GM21786 (cell line): ENCODE measurements at regions not wholly inside any gene's neighbourhood (a gene's known extent, or its start where the extent isn't known, plus 50 kb on each side); places are given as distances from the start of the nearest gene placed in this dataset.

Experiments
- ATAC-seq: cut with Tn5 transposase; IDR thresholded peaks from one replicate; pipeline ENCODE4 v1.9.1; 2021; ENCODE audit not compliant: unreplicated experiment

DNA sequence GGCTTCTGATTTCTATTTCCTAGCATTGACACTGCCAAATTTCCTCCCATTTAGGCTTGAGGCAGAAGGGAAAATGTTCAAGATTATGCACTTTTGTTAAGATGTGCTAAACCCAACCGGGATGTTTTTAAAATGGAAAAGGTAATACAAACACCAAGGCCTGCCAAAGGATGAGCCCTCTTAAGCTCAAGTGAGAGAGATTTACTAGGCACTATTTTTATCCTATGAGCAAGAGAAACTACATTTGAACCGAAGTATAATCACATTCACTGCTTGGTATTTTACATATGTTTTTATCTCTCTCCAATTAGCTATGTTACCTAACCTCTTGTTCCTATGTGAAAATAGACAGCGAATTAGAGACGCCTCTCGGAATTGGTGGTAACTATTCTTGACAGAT is 295.8 kb downstream of the GABRB3 start:
- no peak for ATAC-seq

DNA sequence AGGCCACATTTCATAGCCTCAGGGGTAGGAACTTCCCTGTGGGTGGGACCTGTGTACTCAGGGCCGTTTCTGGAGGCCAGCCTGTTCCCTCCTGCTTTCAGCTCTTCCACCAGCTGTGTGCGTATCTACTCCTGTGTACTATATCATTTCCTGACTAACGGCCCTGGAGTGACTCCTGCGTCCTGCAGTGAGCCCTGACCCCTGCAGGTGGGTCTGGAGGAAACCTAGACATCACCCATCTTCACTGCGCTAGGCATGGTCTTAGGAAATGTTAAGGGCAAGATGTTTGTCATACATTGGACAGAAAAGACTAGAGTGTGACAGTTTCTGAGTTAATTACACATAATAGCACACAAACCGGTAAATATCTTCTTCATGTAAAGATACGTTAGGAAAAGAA is 297.3 kb downstream of the GABRB3 start:
- ATAC-seq, result no peak

DNA sequence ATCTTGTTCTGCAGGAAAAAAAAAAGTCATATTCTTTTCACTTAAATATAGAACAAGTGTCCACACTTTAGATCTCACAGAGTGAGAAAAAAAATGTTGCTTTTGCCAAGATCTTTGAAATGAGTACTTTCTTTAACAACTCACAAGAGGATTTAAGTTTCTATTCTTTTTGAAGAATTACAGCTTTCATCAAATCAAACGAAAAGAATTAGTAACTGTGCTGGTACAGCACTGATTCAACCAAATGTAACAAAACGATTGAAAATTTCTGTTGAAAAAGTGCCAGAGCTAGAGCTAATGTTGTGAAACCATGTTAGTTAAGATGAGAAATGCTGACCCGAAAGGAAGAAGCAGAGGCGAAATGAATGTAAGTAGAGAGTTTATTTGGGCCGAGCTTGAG is 300.2 kb downstream of the GABRB3 start:
- no peak for ATAC-seq

DNA sequence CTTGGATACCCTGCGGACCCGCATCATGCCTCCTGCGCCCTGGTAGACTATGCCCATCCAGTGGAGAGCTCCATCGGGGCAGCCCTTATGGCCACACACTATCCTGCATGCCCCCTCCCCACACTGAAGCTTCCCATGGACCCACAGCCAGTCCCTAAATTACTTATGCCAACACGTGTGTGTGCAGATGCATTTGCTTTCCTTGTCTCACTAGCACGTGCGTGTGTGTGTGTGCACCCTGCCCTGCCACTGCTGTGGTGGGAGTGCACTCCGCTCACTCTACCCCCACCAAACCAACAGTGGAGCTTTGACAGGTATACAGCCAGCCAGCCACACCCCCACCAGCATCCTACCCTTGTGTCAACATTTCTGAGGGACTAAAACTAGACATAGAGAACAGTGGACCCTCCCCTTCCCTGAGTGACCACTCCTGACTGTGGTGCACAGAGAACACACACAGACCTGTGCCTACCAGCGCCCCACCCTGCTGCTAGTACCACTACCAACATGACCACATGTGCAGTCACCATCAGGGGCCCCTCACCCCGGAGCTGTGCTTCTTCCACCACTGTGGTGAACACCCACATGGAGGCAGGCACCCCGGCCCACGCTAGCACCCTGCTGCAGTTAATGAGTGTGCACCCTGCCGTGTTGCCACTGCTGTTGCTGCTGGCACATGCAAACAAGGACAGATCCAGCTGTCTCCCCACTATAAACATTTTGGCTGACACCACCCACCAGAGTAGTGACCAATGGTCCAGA is 310.8 kb downstream of the GABRB3 start:
- no peak for ATAC-seq

DNA sequence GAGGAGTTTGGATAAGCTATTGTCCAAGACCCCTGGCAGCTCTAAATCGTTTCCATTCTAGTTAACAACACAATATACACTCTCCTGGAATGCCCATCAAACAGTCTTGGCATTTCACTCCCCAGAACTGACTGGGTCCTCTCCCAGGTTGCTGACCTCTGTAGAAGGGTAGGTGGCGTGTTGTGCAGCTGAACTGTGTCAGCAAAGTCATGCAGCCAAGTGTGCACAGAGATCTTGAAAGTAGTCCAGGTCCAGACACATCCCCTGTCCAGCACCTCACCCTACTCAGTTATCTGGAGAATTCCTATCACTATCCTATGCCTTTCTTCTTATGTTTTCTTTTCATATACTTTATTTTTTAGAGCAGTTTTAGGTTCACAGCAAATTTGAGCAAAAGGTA is 312.7 kb downstream of the GABRB3 start:
- no peak for ATAC-seq

DNA sequence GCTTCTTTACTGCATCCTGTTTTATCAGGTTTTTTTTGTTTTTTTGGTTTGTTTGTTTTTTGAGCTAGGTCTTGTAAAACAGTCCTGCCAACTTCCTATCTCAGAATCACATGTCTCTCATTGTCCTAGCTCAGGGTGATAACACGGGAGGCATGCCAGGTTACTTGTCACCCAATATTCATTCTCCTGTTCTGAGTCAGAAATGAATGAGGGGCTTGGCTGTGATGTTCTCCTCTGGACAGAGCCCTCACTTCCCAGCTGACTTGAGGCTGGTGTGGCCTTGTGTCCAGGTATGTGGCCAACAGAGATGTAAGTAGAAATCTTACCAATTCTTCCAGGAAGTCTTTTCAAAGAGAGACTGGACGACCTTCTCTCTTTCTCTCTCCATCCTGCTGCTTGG is 317.0 kb downstream of the GABRB3 start:
- no peak for ATAC-seq

DNA sequence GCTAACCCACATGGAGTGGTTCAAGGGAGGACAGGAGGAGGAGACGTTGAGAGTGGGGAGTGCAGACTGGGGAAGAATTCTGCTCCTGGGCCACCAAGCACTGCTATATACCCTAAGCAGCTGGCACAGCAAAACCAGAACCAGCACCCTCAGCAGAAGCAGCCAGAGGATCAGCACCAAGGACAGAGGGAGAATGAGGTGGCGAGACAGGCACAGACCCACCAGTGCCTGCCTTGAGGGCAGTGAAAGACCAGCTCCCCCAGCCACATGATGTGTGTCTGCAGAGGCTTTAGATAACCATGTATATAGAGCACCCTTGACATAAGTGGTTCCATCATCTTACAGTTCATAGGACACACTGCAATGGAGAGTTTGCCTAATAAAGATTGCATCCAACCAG is 319.0 kb downstream of the GABRB3 start:
- no peak for ATAC-seq

DNA sequence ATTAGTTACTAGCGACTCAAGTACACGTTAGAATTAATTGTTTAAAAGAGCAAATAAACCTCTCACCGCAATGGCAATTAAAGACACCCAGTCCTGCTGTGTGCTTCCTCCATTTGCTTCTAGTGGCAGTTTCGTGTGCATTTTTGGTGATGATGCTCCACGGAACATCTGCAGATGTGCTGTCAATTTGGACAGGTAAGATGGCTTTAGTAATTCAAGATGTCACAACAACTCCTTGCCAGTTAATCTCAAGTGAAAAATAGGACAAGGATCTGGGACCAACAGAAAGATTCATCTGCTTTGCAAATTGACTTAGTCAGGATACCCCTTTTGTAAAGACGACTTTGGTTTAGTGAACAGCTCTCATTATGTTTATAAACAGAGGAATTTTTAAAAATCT is 320.9 kb downstream of the GABRB3 start:
- ATAC-seq, result no peak

DNA sequence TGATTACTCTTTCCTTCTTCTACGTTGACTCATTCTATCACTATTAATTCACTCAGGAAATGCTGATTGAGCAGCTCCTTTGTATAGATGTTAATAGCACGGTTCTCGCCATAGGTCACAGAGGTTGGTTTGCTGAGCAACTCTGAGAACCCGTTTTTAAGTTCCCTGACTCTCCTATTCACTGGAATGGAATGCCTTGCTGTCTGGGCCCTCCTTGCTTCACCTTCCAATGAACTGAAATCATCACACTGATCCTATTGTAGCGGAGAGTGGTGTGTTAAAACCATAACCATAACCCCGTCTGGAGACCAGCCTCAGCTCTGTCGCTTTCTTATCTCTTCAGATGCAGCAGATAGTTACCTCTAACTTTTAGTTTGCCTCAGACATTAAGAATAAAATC is 323.6 kb downstream of the GABRB3 start:
- ATAC-seq, result no peak

DNA sequence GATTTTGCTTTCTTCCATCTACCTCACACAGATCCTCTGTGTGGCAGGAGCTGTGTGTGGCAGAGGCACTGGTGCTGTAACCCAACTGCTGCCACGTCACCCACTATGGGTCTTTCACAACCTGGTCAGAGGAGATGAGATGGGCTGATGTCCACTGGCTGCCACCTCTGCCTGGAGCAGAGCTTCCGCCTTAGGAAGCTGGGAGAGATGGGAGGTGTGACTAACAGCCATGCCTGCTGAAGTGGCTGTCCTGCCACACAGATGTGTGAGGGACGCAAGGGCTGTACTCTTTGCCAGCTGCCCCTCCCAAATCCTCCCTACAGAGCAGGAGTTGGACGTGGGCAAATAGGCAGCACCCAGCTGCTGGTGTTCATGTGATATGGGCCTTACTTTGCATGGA is 329.5 kb downstream of the GABRB3 start:
- no peak for ATAC-seq

DNA sequence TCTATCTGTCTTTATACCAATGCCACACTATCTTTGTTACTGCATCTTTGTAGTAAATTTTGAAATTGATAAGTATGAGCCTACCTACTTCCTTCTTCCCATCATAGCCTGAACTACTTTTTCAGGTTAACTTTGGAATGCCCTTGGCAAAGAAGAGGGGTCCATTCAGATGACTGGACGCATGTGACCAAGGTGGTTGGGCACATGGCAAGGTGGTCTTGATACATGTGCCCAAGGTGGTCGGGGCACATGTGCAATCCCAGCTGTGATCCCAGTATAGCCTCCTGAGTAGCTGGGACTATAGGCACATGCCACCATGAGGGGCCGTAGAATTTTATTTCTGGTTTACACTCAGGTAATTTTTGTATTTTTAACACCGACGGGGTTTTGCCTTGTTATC is 330.2 kb downstream of the GABRB3 start:
- ATAC-seq, result no peak

DNA sequence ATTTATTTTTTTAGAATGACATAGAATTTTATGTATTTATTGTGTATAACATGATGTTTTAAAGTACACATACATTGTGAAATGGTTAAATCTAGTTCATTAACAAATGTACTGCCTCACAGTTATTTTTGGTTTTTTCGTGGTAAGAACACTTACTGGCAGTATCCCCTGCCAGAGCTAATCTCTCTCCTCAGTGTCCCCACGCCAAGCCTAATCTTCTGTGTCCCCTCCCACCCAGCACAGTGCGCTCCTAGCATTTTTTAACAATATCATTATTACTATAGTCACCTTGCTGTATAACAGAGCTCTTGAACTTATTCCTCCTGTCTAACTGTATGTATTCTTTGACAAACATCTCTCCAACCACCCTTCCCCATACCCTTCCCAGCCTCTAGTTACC is 333.2 kb downstream of the GABRB3 start:
- ATAC-seq, result no peak

DNA sequence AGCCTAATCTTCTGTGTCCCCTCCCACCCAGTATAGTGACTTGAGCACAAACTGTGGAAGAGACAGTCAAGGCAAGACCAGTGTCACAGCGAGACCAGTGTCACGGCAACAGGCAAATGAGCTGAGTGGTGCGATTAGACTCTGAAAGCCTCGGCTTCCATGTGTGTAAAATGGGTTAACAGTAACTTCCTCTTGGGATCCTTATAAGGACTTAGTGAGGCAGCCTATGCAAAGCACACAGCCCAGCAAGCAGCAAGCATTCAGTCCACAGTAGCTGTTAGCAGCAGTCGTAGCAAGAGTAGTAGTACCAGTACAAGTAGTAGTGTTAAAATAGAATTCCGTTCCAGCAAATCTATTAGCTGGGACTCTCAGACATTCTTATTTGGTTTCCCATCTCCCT is 334.1 kb downstream of the GABRB3 start:
- no peak for ATAC-seq

DNA sequence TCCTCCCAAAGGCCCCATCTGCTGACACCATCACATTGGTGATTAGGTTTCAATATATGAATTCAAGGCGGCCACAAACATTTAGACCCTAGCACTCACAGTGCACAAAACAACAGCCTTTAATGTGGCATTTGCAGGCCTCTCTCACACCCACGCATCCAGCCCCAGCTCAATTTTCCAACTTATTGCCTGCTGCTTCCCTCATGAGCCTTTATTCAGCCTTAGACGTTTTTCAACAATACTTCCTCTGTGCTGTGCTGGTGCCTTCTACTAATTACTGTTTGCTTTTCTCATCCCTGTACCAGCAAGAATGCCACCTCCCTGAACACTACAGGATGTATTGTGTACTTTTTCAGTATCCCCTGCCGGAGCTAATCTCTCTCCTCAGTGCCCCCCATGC is 334.6 kb downstream of the GABRB3 start:
- no peak for ATAC-seq

DNA sequence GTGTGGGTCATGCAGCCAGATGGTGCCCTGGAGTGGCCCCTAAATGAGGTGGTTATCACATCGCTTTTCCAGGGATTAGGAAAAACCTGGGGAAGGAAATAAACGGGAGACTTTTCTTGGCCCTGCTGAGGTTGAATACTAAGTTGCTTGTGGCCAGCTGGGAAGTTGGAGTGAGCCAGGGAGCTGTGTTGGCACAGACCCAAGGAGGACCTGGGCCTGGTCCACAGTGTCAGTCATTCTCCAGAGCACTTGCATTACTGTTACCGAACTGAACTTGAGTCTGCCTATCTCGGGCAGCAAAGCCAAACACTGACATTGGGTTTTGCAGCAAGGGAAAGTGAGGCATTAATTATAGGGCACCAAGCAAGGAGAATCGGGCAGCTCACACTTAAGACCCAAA is 339.0 kb downstream of the GABRB3 start:
- ATAC-seq, result no peak

DNA sequence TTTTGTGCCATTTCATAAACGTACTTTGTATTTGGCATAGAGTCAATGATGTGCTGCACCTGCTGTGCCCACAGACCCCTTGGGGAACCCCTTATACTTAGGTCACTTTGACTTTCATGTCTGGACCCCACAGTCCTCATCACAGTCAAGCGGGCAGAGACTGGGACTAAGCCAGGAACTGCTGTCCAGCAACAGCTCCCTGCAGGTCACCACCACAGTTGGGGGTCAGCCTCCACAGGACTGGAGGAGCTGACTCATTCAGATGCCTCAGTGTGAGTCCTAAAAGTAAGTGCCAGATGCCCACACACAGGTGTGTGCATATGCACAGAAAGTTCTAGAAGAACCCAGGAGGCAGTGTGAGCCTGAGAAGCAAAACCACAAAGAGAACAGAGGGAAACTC is 339.8 kb downstream of the GABRB3 start:
- ATAC-seq, result no peak

DNA sequence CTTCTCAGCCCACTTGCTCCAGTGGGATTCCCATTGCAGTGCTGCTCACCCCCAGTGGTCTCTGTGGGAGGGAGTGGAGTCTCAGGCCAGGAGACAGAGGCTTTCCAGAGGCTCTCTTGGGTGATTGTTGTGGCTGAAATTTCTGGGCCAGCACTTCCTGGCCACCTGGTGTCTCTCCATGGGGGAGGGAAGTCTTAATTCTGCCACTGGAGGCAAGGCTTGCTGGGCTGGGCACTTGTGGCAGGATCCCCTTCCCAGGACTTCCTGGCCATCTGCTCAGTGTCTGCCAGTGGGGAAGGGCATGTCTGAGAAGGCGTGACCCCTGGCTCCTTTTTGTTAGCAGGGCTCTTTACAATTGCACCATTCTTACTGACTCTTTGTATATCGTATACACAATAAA is 351.8 kb downstream of the GABRB3 start:
- no peak for ATAC-seq

DNA sequence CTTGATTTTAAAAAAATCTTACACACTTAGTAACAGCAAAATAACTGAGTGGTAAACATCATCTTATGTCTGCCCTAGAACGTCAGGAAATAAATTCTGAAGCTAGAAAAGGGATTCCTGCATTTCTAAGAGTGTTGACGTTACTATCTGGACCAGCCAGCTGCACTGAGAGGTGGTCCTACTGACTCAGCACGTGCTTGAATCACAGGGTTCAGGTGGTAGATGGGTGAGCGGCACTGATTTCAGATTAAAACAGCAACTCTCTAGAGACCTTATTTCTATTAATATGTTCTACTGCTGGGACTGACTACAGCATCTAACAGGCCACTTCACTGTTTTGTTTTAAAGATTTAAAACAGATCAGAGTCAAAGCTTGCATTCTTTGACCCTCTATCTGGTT is 377.2 kb downstream of the GABRB3 start:
- no peak for ATAC-seq

DNA sequence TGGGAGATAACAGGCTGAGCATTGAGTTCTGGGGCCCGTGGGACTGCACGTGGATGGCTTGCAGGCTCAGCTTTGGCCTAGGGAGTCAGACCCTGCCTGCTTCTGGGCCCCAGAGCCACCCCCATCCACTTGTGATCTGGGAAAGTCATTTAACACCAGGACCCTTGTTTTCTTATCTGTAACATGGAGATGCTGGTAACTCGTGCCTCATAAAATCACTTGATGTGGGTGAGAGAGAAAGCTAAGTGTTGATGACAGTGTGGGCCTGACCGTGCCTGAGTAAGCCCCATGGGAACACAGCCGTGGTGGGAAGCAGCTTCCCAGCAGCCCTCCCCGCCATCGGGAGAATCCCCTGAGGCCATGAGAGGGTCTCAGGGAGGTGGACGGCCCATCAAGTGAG is 378.1 kb downstream of the GABRB3 start:
- no peak for ATAC-seq

DNA sequence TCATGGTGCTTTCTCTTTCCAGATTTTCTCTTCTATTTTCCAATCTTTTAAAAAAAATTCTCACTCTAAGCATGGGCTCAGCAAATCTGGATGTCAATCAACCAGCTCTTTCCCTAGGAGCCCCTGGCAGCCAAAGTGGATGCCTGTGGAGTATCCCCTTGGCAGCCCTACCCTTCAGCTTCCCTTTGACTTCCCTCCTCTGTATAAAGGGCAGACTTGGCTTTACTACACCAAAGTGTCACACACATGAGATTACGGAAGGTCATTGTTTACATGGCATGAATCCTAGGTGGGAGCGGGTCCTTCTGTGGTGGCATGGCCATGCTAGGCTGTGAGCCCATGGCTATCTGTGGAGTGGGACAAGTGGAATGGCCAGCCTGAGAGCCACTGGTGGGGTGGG is 379.9 kb downstream of the GABRB3 start:
- ATAC-seq, result no peak

DNA sequence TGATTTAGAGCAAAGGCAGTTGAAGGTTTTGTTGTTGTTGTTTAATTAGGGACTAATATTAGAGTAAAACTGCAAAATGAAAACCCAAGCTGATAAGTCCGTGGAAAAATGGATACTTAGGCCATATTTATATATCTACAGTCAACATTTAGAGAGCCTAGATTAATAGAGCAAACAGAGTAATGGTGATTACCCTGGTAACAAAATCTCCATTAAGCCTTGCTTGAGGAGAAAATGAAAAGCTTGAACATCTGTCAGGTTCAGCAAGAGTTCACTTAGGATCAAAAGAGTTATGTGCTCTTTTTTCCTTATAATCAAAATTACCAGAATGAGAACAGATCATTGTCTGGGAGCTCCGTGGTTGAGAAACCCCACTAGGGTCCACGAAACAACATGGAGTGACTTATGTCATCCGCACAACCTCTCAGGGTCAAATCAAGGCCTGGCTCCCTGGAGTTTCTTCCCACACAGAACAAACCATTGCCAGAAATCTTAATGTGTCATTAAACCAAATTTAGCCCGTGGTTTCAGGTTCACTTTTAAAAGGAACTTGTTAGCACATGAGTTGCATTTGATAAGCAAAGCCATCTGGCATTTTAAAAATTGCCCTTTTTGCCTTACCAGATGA is 381.2 kb downstream of the GABRB3 start:
- ATAC-seq, result no peak

DNA sequence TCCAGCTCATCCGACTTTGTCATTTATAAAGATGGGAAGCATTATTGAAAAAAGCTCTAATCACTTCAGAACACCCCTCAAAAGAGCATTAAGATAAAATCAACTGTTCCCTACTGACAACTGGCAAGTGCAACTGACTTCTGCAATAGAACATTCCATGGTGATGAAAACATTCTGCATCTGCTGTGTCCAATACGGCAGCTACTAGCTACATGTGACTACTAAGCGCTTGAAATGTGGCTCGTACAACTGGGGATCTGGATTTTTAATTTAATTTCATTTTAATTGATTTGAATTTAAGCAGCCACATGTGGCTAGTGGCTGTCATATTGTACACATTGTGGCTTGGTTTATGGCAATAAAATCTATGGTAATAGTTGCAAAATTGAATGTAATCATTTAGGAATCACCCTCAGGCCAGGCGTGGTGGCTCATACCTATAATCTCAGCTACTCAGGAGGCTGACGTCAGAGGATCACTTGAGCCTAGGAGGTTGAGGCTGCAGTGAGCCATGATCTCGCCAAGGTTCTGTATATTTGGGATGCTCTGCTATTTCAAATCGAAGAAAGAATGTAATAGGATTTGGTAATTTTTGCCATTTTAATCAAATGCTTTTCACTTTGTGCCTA is 390.3 kb downstream of the GABRB3 start:
- no peak for ATAC-seq

DNA sequence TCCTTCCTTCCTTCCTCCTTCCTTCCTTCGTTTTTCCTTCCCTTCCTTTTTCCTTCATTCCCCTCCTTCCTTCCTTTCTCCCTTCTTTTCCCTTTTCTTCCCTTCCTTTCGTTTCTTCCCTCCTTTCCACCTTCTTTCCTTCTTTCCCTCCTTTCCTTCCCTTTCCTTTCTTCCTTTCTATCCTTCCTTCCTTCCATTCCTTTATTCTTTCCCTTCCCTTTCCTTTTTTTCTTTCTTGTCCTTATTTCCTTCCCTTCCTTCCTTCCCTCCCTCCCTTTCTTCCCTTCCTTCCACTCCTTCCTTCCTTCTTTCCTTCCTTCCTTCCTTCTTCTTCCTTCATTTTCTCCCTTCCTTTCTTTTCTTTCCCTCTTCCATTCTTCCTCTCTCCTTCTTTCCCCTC is 394.6 kb downstream of the GABRB3 start:
- no peak for ATAC-seq
